ENCODE measurements at regions not wholly inside any gene's neighbourhood (a gene's known extent, or its start where the extent isn't known, plus 50 kb on each side); places are given as distances from the start of the nearest gene placed in this dataset.

GRCh38 chr12:58988643-58989344 lies 68.5 kb upstream of the LRIG3 start:
- TF ChIP-seq, protein P1, sequence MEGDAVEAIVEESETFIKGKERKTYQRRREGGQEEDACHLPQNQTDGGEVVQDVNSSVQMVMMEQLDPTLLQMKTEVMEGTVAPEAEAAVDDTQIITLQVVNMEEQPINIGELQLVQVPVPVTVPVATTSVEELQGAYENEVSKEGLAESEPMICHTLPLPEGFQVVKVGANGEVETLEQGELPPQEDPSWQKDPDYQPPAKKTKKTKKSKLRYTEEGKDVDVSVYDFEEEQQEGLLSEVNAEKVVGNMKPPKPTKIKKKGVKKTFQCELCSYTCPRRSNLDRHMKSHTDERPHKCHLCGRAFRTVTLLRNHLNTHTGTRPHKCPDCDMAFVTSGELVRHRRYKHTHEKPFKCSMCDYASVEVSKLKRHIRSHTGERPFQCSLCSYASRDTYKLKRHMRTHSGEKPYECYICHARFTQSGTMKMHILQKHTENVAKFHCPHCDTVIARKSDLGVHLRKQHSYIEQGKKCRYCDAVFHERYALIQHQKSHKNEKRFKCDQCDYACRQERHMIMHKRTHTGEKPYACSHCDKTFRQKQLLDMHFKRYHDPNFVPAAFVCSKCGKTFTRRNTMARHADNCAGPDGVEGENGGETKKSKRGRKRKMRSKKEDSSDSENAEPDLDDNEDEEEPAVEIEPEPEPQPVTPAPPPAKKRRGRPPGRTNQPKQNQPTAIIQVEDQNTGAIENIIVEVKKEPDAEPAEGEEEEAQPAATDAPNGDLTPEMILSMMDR (IDR thresholded peaks at IDR 0.05; ENCODE audit: poor library complexity, severe bottlenecking): no peak
- DNase-seq (ENCODE audit: low spot score) (no peak), ATAC-seq (ENCODE audit: low read depth) (no peak)
- Histone ChIP-seq H3K4me3 (ENCODE audit: severe bottlenecking) (no peak overlapping the region), H3K9me3 (ENCODE audit: severe bottlenecking) (peaks cover 3% of the 10 kb centered on the region), H3K4me1 (ENCODE audit: insufficient read depth, poor library complexity, severe bottlenecking) (no peaks in the 10 kb centered on the region), H3K36me3 (ENCODE audit: low read depth) (no peaks in the 10 kb centered on the region), H3K27me3 (ENCODE audit: insufficient read depth, poor library complexity, severe bottlenecking) (no peaks in the 10 kb centered on the region), H3K27ac (ENCODE audit: poor library complexity, severe bottlenecking) (no peak overlapping the region)

DNA sequence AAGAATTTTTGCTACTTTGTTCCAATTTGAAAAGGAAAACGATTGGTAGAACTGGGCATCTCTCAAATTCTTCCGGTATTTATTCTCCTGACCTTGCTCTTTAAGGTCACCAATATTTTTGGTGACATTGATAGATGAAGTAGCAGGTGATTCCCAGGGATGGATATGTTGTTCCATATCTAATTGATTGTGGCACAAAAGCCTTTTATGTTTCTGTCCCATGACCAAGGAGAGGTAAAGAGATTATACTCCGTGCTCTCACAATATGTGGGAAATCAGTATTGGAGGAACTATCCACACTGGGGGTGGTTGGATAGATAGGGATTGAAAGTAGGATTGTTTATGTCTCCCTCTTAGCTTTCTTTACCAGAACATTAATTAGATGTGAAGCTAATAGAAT lies 61.7 kb upstream of the LRIG3 start:
- H3K4me3 ChIP-seq (ENCODE audit: severe bottlenecking): no peak overlapping the region
- no peaks in the 10 kb centered on the region for H3K9me3 ChIP-seq (ENCODE audit: severe bottlenecking)
- DNase-seq (ENCODE audit: low spot score): no peak
- ATAC-seq (ENCODE audit: low read depth): no peak
- no peaks in the 10 kb centered on the region for H3K4me1 ChIP-seq (ENCODE audit: insufficient read depth, poor library complexity, severe bottlenecking)
- TF ChIP-seq, protein P1 (IDR thresholded peaks at IDR 0.05; ENCODE audit: poor library complexity, severe bottlenecking): no peak
- no peaks in the 10 kb centered on the region for H3K27me3 ChIP-seq (ENCODE audit: insufficient read depth, poor library complexity, severe bottlenecking)
- H3K27ac ChIP-seq (ENCODE audit: poor library complexity, severe bottlenecking): no peak overlapping the region
- no peaks in the 10 kb centered on the region for H3K36me3 ChIP-seq (ENCODE audit: low read depth)

- H3K4me3 ChIP-seq (ENCODE audit: severe bottlenecking): no peak overlapping the region
- DNase-seq (ENCODE audit: low spot score) (no peak), ATAC-seq (ENCODE audit: low read depth) (no peak)
- TF ChIP-seq, protein P1 (IDR thresholded peaks at IDR 0.05; ENCODE audit: poor library complexity, severe bottlenecking): no peak
- H3K27ac ChIP-seq (ENCODE audit: poor library complexity, severe bottlenecking): no peak overlapping the region
- no peaks in the 10 kb centered on the region for H3K4me1 ChIP-seq (ENCODE audit: insufficient read depth, poor library complexity, severe bottlenecking)
- no peaks in the 10 kb centered on the region for H3K27me3 ChIP-seq (ENCODE audit: insufficient read depth, poor library complexity, severe bottlenecking)
- H3K36me3 ChIP-seq (ENCODE audit: low read depth): no peaks in the 10 kb centered on the region
- no peaks in the 10 kb centered on the region for H3K9me3 ChIP-seq (ENCODE audit: severe bottlenecking)
Measured at GRCh38 chr12:58980768-58981167, 60.5 kb upstream of the LRIG3 start.

DNA sequence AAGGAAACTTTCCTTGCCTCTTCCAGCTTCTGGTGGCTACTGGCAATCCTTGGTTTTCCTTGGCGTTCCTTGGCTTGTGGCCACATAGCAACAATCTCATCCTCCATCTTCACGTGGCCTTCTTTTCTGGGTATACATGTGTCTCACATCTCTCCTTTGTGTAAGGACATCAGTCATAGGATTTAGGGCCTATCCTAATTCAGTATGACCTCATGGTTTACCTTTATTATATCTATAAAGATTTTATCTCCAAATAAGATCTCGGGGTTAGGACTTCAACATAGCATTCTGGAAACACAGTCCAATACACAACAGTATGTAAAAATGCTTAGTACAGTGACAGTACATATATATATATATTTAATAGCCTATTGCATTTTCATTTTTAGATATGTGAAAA lies 58.4 kb upstream of the LRIG3 start:
- Histone ChIP-seq H3K4me1 (ENCODE audit: insufficient read depth, poor library complexity, severe bottlenecking) (no peaks in the 10 kb centered on the region), H3K36me3 (ENCODE audit: low read depth) (no peaks in the 10 kb centered on the region), H3K4me3 (ENCODE audit: severe bottlenecking) (no peak overlapping the region), H3K27ac (ENCODE audit: poor library complexity, severe bottlenecking) (no peak overlapping the region), H3K27me3 (ENCODE audit: insufficient read depth, poor library complexity, severe bottlenecking) (no peaks in the 10 kb centered on the region), H3K9me3 (ENCODE audit: severe bottlenecking) (no peaks in the 10 kb centered on the region)
- ATAC-seq (ENCODE audit: low read depth) (no peak), DNase-seq (ENCODE audit: low spot score) (no peak)
- TF ChIP-seq, protein P1 (IDR thresholded peaks at IDR 0.05; ENCODE audit: poor library complexity, severe bottlenecking): no peak

- Histone ChIP-seq H3K4me1 (ENCODE audit: insufficient read depth, poor library complexity, severe bottlenecking) (no peaks in the 10 kb centered on the region), H3K27ac (ENCODE audit: poor library complexity, severe bottlenecking) (no peak overlapping the region)
Measured at GRCh38 chr12:58977476-58977875, 57.2 kb upstream of the LRIG3 start.

More at GRCh38 chr12:58977476-58977875, 57.2 kb upstream of the LRIG3 start:
- TF ChIP-seq, protein P1 (IDR thresholded peaks at IDR 0.05; ENCODE audit: poor library complexity, severe bottlenecking): no peak
- H3K4me3 ChIP-seq (ENCODE audit: severe bottlenecking): no peak overlapping the region
- no peak for DNase-seq (ENCODE audit: low spot score)
- no peaks in the 10 kb centered on the region for H3K36me3 ChIP-seq (ENCODE audit: low read depth)
- ATAC-seq (ENCODE audit: low read depth): no peak
- no peaks in the 10 kb centered on the region for H3K27me3 ChIP-seq (ENCODE audit: insufficient read depth, poor library complexity, severe bottlenecking)
- H3K9me3 ChIP-seq (ENCODE audit: severe bottlenecking): no peaks in the 10 kb centered on the region
